Activated CD4-positive, alpha-beta T cell treated with anti-CD3 and anti-CD28 coated beads, Interleukin-2, amount 10 ng/mL, durations not matched to agents 7 days and 5 days (primary cell): ENCODE measurements at regions not wholly inside any gene's neighbourhood (a gene's known extent, or its start where the extent isn't known, plus 50 kb on each side); places are given as distances from the start of the nearest gene placed in this dataset.

Experiments used
- CTCF ChIA-PET: fragments of 350-600 bp; sonication (Branson Sonifier 250); formaldehyde crosslinking; loops from one replicate; lab custom pipeline; 2021; ENCODE audit warnings: antibody characterized with exemption; lab: Charles Lee
- POLR2A ChIA-PET: fragments of 350-600 bp; sonication (Branson Sonifier 250); formaldehyde crosslinking; loops from one replicate; lab custom pipeline; 2021; ENCODE audit warnings: antibody characterized with exemption; lab: Charles Lee
- DNase-seq: peaks from one replicate; pipeline ENCODE4 v3.0.0-alpha.2; 2020
- H3K27ac Mint-ChIP-seq: one replicate; pipeline ENCODE4 v1.8.0; 2021; ENCODE audit warnings: mild to moderate bottlenecking, moderate library complexity, mixed read lengths
- H3K27me3 Mint-ChIP-seq: one replicate; pipeline ENCODE4 v1.8.0; 2021; ENCODE audit warnings: mixed read lengths
- H3K36me3 Mint-ChIP-seq: one replicate; pipeline ENCODE4 v1.8.0; 2021; ENCODE audit warnings: low read depth, mixed read lengths
- H3K4me1 Mint-ChIP-seq: one replicate; pipeline ENCODE4 v1.8.0; 2021; ENCODE audit warnings: mixed read lengths
- H3K4me3 Mint-ChIP-seq: one replicate; pipeline ENCODE4 v1.8.0; 2021; ENCODE audit warnings: mild to moderate bottlenecking, moderate library complexity, mixed read lengths
- H3K9me3 Mint-ChIP-seq: one replicate; pipeline ENCODE4 v1.8.0; 2021; ENCODE audit warnings: mixed read lengths

DNA sequence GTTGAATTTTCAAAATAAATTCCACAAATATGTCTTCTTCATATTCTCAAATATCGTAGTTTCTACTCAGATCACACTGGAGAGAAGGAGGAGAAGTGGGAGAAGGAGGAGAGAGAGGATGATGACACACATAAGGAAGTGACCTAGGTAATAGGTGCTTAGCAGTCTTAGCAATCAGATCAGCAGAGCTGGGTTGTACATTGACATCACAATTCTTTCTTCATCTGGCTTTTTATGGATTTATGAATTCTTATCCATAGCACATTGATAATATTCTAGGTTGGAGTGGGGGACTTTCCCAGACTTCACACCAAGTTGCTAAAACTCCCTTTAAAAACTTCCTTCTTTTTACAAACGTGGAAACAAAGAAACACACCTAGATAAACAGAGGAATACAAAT is 86.9 kb downstream of the FGF9 start:
- H3K36me3 Mint-ChIP-seq = no peaks in the 10 kb centered on the region
- H3K9me3 Mint-ChIP-seq = no peaks in the 10 kb centered on the region
- H3K4me3 Mint-ChIP-seq = no peak overlapping the region
- ChIA-PET POLR2A (no interaction called here), CTCF (no interaction called here)
- no peak overlapping the region for H3K27ac Mint-ChIP-seq
- no peaks in the 10 kb centered on the region for H3K4me1 Mint-ChIP-seq
- no peaks in the 10 kb centered on the region for H3K27me3 Mint-ChIP-seq
- no peak for DNase-seq

DNA sequence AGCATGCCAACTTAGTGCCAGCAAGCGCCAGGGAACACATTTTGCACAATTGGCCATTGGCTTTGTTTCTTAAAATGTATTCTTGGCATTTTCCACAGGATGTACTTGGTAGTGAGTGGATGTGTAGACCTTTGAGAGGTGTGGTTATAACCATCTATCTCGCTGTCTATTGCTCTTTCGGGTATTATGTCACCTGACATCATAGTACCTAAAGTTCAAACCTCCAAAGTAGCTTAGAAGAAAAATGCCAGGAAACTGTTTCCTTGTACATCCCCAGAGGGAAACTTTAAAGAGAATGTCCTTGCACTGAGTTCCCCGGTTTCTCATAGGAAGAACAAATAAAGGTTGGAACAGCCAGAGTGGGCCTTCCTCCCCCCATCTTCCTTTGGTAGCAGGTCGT is 87.6 kb downstream of the FGF9 start:
- Mint-ChIP-seq H3K4me1 (no peaks in the 10 kb centered on the region), H3K27ac (no peak overlapping the region), H3K27me3 (no peaks in the 10 kb centered on the region), H3K4me3 (no peak overlapping the region), H3K36me3 (no peaks in the 10 kb centered on the region), H3K9me3 (no peaks in the 10 kb centered on the region)
- ChIA-PET POLR2A (no interaction called here), CTCF (no interaction called here)
- DNase-seq = no peak

DNA sequence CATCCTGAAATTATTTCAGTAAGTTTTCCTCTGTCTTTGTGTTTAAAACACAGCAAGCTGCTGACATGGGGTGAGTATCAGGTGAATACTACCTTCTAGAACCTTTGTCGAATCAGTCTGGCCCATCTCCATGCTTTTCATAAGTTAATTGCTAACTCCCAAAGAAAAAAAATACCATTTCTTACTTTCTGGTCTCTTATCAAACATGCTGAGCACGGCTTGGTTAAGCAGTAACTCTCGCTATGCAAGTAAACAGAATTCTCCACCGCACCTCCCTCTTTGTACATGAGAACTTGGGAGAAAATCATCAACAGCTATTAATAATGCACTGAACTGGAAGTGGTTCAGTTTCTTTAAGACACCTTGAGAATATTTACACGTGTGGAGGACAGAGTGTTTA is 88.6 kb downstream of the FGF9 start:
- H3K4me1 Mint-ChIP-seq = no peaks in the 10 kb centered on the region
- H3K36me3 Mint-ChIP-seq = no peaks in the 10 kb centered on the region
- no peak overlapping the region for H3K27ac Mint-ChIP-seq
- no peaks in the 10 kb centered on the region for H3K27me3 Mint-ChIP-seq
- no peak overlapping the region for H3K4me3 Mint-ChIP-seq
- ChIA-PET CTCF (interaction anchor here (1.1 kb wide), 1 partner anchor 22 kb away, joined by 3 read pairs; no protein-coding TSS in a partner anchor), POLR2A (no interaction called here)
- no peak for DNase-seq
- no peaks in the 10 kb centered on the region for H3K9me3 Mint-ChIP-seq

DNA sequence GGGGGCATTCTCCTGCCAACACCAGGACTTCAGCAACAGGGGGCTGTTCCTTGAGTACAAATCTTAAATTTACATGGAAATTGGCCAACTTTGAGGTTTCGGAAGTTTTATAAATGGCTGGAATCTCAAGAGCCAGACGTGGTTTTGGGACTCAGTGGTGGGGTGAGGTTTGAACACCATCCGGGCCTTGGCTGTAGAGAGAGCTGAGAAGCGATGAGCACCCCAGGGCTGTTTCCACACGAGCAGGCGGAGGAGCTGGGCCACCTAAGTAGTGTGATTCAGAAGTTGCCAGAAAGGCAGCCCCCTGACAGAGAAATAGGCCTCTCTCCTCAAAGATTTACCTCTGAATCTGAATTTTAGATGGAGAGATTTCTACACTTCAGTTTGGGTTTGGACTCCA is 89.0 kb downstream of the FGF9 start:
- ChIA-PET CTCF (interaction anchor here (1.1 kb wide), 1 partner anchor 22 kb away, joined by 3 read pairs; no protein-coding TSS in a partner anchor), POLR2A (no interaction called here)
- Mint-ChIP-seq H3K9me3 (no peaks in the 10 kb centered on the region), H3K36me3 (no peaks in the 10 kb centered on the region), H3K4me1 (no peaks in the 10 kb centered on the region), H3K4me3 (no peak overlapping the region), H3K27me3 (no peaks in the 10 kb centered on the region), H3K27ac (no peak overlapping the region)
- DNase-seq = no peak

DNA sequence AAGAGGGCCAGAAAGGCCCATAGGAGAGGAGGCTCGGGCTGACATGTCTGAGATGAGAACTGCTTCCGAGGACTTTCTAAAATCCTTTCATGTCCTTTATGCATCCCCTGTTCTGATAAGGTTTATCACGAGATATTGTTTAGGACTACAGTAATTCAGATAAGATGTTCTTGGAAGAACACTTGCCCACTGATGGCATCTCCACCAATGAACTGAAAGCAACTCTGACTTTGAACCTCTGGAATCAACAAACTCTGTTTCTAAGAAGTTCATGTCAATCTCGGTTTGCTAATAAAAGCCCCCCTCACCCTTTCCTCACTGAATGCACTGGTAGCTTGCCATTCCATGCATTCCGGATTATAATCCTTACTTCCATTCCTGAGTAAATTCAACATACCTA is 90.9 kb downstream of the FGF9 start:
- no peaks in the 10 kb centered on the region for H3K9me3 Mint-ChIP-seq
- H3K27me3 Mint-ChIP-seq = peaks cover 2% of the 10 kb centered on the region
- no peak overlapping the region for H3K4me3 Mint-ChIP-seq
- no peak overlapping the region for H3K27ac Mint-ChIP-seq
- POLR2A ChIA-PET = no interaction called here
- no peak for DNase-seq
- no peaks in the 10 kb centered on the region for H3K36me3 Mint-ChIP-seq
- no peaks in the 10 kb centered on the region for H3K4me1 Mint-ChIP-seq
- CTCF ChIA-PET = no interaction called here

DNA sequence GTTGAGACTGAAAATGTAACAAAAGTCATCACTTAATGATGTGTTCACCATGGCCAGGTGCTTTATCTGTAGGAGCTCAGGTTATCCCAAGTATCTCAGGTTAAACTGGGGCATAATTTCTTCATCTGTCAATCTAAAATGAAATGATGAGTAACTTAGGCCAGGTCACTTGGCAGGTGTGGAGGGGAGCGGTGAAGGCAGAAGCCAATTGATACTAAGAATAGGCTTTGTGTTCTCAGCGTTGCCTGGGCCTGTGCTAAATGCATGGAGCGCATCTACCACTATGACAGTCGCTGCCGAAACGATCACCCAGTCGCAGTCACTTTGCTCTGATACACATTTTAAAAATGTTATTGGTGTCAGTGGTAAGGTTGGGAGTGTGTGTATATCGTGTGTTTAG is 91.6 kb downstream of the FGF9 start:
- CTCF ChIA-PET = no interaction called here
- POLR2A ChIA-PET = no interaction called here

DNA sequence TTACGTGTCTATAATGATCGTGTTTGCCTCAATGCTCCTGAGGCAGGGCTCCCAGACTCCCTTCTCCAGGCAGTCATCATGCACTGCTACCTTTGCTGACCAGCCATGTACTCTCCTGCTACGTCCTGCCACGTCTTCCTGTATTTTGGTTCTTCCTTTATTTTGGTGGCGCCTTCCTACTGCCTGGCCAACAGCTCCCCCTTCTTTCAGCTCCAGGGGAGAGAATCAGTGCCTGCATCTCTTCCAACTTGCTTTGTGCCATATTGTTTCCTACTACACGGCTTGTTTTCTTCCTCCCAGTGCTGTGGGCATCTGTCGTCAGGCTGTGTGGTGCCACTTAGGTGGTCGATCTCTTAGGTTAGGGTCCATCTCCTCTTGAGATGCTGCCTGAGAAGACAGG is 96.2 kb downstream of the FGF9 start:
- Mint-ChIP-seq H3K27ac (no peak overlapping the region), H3K9me3 (peaks cover 8% of the 10 kb centered on the region), H3K4me1 (no peaks in the 10 kb centered on the region), H3K27me3 (peaks cover 5% of the 10 kb centered on the region), H3K36me3 (no peaks in the 10 kb centered on the region), H3K4me3 (no peak overlapping the region)
- ChIA-PET CTCF (no interaction called here), POLR2A (no interaction called here)
- DNase-seq = no peak

More for the DNA sequence above, 91.6 kb downstream of the FGF9 start:
- no peaks in the 10 kb centered on the region for H3K36me3 Mint-ChIP-seq
- H3K4me1 Mint-ChIP-seq = no peaks in the 10 kb centered on the region
- H3K4me3 Mint-ChIP-seq = no peak overlapping the region
- DNase-seq = no peak
- peaks cover 2% of the 10 kb centered on the region for H3K27me3 Mint-ChIP-seq
- H3K27ac Mint-ChIP-seq = no peak overlapping the region
- H3K9me3 Mint-ChIP-seq = no peaks in the 10 kb centered on the region

DNA sequence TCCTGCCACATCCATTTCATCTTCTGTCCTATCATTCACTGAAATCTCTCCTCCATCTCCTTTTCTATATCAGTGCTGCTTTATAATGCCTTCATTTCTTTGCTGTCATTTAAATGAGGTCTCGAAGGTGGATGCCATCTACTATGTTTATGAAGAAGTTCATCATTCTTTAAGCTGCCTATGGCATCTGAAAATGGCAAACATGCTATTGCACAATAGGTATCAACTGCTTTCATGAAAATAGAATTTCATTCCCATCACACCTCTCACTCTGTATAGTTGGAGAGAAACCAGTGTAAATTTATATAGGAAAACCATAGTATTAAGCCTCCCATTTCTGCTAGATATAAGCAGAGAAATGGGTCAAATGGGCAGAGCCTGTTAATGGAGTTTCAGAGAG is 100.2 kb downstream of the FGF9 start:
- H3K4me1 Mint-ChIP-seq = no peaks in the 10 kb centered on the region
- no peak for DNase-seq
- no peaks in the 10 kb centered on the region for H3K36me3 Mint-ChIP-seq
- H3K9me3 Mint-ChIP-seq = peaks cover 8% of the 10 kb centered on the region
- no peak overlapping the region for H3K4me3 Mint-ChIP-seq
- no peak overlapping the region for H3K27ac Mint-ChIP-seq
- ChIA-PET POLR2A (no interaction called here), CTCF (no interaction called here)
- peaks cover 5% of the 10 kb centered on the region for H3K27me3 Mint-ChIP-seq

DNA sequence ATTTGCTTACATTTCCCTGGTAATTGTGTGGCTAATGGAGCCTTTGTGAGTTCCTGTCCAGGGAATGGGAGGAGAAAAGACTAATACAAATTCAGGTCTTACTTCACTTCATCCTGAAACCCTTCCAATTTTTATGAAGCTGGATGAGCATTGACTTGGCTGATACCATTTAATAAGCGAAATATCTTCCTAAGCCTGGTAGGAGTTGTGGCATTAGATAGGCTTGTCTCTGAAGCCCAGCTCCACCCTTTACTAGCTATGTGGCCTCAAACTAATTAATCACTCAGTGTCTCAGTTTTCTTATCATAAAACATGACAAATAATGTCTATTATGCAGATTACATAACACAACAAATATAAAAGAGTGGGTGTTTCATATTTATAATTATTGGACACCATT is 106.3 kb downstream of the FGF9 start:
- Mint-ChIP-seq H3K27me3 (peaks cover 2% of the 10 kb centered on the region), H3K36me3 (no peaks in the 10 kb centered on the region), H3K9me3 (no peaks in the 10 kb centered on the region), H3K27ac (no peak overlapping the region), H3K4me3 (no peak overlapping the region), H3K4me1 (no peaks in the 10 kb centered on the region)
- POLR2A ChIA-PET = no interaction called here
- CTCF ChIA-PET = no interaction called here
- DNase-seq = no peak

DNA sequence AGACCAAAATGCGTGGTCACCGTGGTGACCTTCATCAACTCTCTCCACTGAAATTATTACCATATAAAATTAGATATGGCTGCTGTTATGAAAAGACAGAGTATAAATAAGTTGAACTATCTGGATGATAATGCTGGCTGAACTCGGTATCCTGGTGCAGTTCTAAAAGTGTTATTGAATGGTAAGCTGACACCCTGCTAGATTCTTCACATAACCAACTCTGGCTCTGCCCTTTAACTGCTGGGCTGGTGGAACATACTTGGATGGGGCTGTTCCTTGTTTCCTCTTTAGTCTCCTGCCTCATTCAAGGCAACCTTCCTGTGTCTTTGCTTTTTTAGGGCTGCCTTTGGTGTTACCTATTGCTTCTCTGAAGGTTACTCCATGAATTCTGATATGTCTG is 106.9 kb downstream of the FGF9 start:
- no peak overlapping the region for H3K4me3 Mint-ChIP-seq
- peaks cover 2% of the 10 kb centered on the region for H3K27me3 Mint-ChIP-seq
- no peak overlapping the region for H3K27ac Mint-ChIP-seq
- ChIA-PET CTCF (no interaction called here), POLR2A (no interaction called here)
- no peaks in the 10 kb centered on the region for H3K9me3 Mint-ChIP-seq
- no peak for DNase-seq
- H3K4me1 Mint-ChIP-seq = no peaks in the 10 kb centered on the region
- no peaks in the 10 kb centered on the region for H3K36me3 Mint-ChIP-seq

DNA sequence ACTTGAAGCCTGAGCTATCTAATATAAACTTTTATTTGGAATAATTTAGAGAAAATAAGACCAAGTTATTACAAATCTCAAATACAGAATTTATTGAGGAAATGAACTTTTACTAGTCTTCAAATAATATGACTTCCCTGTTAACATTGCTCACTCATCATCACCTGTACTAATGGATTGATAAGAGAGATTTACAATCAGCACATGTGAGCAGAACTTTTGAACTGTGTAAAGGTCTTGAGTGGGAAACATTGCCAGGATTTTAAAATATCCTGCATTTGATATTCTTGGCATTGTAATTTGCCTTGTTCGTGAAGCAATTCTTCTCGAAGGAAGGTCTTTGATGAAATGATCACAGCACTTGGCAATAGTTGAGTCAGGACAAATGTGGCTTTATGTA is 111.9 kb downstream of the FGF9 start:
- Mint-ChIP-seq H3K27ac (no peak overlapping the region), H3K36me3 (no peaks in the 10 kb centered on the region), H3K9me3 (no peaks in the 10 kb centered on the region), H3K4me3 (no peak overlapping the region), H3K27me3 (peaks cover 1% of the 10 kb centered on the region), H3K4me1 (no peaks in the 10 kb centered on the region)
- CTCF ChIA-PET = no interaction called here
- no peak for DNase-seq
- POLR2A ChIA-PET = no interaction called here

DNA sequence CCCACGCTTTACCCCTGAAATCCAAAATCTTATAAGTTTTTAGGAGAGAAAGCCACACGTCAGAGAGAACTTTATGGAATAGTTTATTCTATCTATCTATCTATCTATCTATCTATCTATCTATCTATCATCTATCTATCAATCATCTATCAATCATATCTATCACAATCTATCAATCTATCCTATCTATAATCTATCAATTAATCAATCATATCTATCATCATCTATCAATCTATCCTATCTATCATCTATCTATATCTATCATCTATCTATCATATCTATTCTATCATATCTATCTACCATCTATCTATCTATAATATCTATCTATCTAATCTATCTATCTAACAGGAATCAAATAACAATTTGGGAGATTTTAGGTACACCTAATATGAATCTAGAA is 115.1 kb downstream of the FGF9 start:
- Mint-ChIP-seq H3K9me3 (no peaks in the 10 kb centered on the region), H3K4me1 (no peaks in the 10 kb centered on the region), H3K27me3 (peaks cover 1% of the 10 kb centered on the region), H3K4me3 (no peak overlapping the region), H3K27ac (no peak overlapping the region), H3K36me3 (no peaks in the 10 kb centered on the region)
- POLR2A ChIA-PET = no interaction called here
- DNase-seq = no peak
- CTCF ChIA-PET = no interaction called here

DNA sequence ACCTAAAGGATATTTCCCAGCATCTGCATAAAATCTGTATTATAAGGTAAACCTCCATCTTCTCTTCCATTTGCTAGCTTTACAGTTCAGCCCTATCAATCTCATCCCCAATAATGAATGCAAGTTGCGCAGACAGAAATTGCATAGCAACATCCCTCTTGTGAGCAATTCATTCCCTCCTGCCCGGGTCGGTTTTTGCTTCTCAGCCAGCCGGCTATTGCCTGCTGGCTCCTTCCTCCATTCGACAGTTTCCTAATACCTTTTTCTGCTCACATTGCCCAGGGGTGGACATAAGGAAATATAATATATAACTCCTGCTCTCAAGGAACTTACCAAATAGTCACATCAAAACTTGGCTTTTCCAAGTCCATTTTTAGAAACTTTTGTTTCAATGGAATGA is 125.2 kb downstream of the FGF9 start:
- Mint-ChIP-seq H3K27me3 (no peaks in the 10 kb centered on the region), H3K36me3 (no peaks in the 10 kb centered on the region), H3K4me3 (no peak overlapping the region), H3K27ac (no peak overlapping the region), H3K9me3 (no peaks in the 10 kb centered on the region), H3K4me1 (no peaks in the 10 kb centered on the region)
- ChIA-PET POLR2A (no interaction called here), CTCF (no interaction called here)
- no peak for DNase-seq

DNA sequence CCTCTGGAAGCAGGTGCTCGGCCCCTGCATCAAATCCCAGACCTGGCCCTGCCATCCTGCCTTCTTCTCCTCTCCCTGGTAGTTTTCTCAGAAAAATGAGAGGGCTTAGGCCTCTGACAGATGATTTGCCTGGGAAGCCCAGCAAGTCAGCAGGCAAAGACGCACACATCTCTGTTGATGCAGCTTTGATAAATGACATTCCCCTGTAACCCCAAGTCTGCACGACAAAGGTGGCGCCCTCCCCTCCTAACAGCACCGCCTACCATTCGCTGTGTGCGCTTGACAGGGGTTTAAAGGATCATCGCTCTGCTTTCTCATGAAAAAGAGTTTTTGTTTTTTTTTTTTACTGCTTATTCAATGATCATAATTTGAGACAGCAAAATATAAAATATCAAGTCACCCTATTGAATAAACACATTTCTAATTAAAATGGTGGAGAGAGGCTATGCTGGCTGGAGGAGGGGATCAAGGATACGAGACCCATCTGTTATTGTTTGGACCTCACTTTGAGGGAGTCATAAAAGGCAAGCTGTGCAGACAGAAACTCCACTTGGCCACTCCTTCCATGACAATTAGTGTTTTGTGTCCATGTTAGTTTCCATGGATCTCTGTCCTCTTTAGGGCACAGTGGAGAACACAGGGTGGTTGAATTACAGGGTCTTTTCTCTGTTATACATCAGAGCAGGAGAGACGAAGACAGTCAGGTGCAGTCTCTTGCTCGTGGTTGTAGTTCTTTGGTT is 126.1 kb downstream of the FGF9 start:
- Mint-ChIP-seq H3K36me3 (no peaks in the 10 kb centered on the region), H3K4me3 (no peak overlapping the region), H3K27ac (no peak overlapping the region), H3K9me3 (no peaks in the 10 kb centered on the region), H3K4me1 (no peaks in the 10 kb centered on the region), H3K27me3 (no peaks in the 10 kb centered on the region)
- ChIA-PET CTCF (no interaction called here), POLR2A (no interaction called here)
- no peak for DNase-seq
